GM23248 (cell line): ENCODE measurements at regions not wholly inside any gene's neighbourhood (a gene's known extent, or its start where the extent isn't known, plus 50 kb on each side); places are given as distances from the start of the nearest gene placed in this dataset.

ENCODE experiments used
- EZH2 ChIP-seq: fragments of 200-600 bp; sonication (generic); IDR thresholded peaks from 2 replicates; pipeline ENCODE4 v1.6.1; 2018; ENCODE audit warnings: antibody characterized with exemption, mild to moderate bottlenecking; ENCODE audit not compliant: insufficient read depth, poor library complexity, severe bottlenecking
- EZH2phosphoT487 ChIP-seq: fragments of 200-600 bp; sonication (generic); IDR thresholded peaks from 2 replicates; pipeline ENCODE4 v1.6.1; 2018; ENCODE audit warnings: antibody characterized with exemption, moderate library complexity, mild to moderate bottlenecking, low read depth; ENCODE audit not compliant: insufficient read depth

DNA sequence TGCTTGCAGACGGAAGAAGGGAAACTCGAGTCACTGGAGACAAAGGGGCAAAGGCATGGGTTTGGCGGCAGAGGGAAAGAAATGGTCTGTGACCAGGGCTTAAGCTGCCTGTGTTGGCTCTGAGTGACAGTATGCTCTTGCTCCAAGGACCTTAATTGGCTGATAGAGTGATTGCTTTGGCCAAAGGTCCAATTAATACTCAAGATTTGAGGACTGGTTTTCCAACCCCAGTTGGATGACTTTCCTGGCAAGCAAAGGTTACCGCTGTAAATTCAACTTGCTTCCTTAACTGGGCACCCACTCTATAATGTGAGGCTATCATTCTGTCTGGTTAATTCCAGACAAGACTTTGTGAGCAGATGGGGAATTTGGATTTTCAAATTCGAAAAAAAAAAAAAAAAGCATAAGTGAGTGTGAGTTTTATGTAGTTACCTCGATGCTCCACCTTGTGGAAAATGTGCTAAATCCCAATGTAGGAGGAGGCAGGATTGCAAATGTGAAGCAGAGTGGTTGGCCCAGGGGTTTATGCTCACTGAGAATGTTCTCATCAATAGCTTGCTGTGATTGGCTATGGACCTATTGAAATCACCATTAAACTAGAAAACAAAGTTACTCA, 150.7 kb upstream of the GMDS start:
- no peak for TF ChIP-seq EZH2
- no peak for TF ChIP-seq EZH2phosphoT487
